Peyer's patch (tissue), 4 donors: ENCODE measurements at regions not wholly inside any gene's neighbourhood (a gene's known extent, or its start where the extent isn't known, plus 50 kb on each side); places are given as distances from the start of the nearest gene placed in this dataset.

Experiments used
- DNase-seq, 3 donors: peaks; one replicate each; pipeline ENCODE4 v3.0.0-alpha.2; 2017 to 2019
- H3K27ac ChIP-seq, 4 donors: fragments of 200-600 bp; sonication (generic); one replicate each; pipeline ENCODE4 v1.5.1; 2016 to 2019
- H3K27me3 ChIP-seq, 2 donors: fragments of 200-600 bp; sonication (generic); one replicate each; pipeline ENCODE4 v1.5.1; 2019
- H3K36me3 ChIP-seq, 3 donors: fragments of 200-600 bp; sonication (generic); one replicate each; pipeline ENCODE4 v1.5.1; 2016 to 2019
- H3K4me1 ChIP-seq, 4 donors: fragments of 200-600 bp; sonication (generic); one replicate each; pipeline ENCODE4 v1.5.1; 2016 to 2019
- H3K4me3 ChIP-seq, 4 donors: fragments of 200-600 bp; sonication (generic); 1 replicate in 3 of 4; 2 replicates in 1 of 4; pipeline ENCODE4 v1.5.1; 2016 to 2019; ENCODE audit warnings: mild to moderate bottlenecking in 1 of 4
- H3K9me3 ChIP-seq, 4 donors: fragments of 200-600 bp; sonication (generic); one replicate each; pipeline ENCODE4 v1.5.1; 2016 to 2019; ENCODE audit warnings: mild to moderate bottlenecking in 1 of 4
- CTCF ChIP-seq, 6 experiments: fragments of 450-650 bp in 4 of 6; fragments of 200-600 bp in 2 of 6; sonication (generic) in 1 of 6; IDR thresholded peaks; one replicate each; pipeline ENCODE4 v1.5.1; 2017 to 2019; ENCODE audit warnings: antibody characterized with exemption in 6 of 6, mild to moderate bottlenecking in 3 of 6, moderate library complexity in 1 of 6
- POLR2A ChIP-seq, 2 donors: fragments of 450-650 bp; IDR thresholded peaks; one replicate each; pipeline ENCODE4 v1.5.1; 2017; ENCODE audit warnings: antibody characterized with exemption in 2 of 2, mild to moderate bottlenecking in 2 of 2, moderate library complexity in 2 of 2

- no peak for DNase-seq
- H3K27ac ChIP-seq = no peak overlapping the region
- no peaks in the 10 kb centered on the region for H3K9me3 ChIP-seq
- H3K36me3 ChIP-seq = no peaks in the 10 kb centered on the region
- no peak for TF ChIP-seq POLR2A (IDR thresholded peaks at IDR 0.05)
- TF ChIP-seq CTCF (IDR thresholded peaks at IDR 0.05) = no peak
- no peak overlapping the region for H3K4me3 ChIP-seq
- H3K4me1 ChIP-seq = no peaks in the 10 kb centered on the region
- no peaks in the 10 kb centered on the region for H3K27me3 ChIP-seq
Measured at GRCh38 chr13:73757481-73758233, 376.5 kb downstream of the KLF12 start.

- Histone ChIP-seq H3K36me3 (no peaks in the 10 kb centered on the region), H3K9me3 (no peaks in the 10 kb centered on the region), H3K27ac (no peak overlapping the region), H3K27me3 (no peaks in the 10 kb centered on the region), H3K4me3 (no peak overlapping the region), H3K4me1 (no peaks in the 10 kb centered on the region)
- no peak for DNase-seq
- TF ChIP-seq POLR2A (IDR thresholded peaks at IDR 0.05) (no peak), CTCF (IDR thresholded peaks at IDR 0.05) (peak; percentile 36 to 85 (median 74))
Measured at GRCh38 chr13:73754727-73755292, 379.4 kb downstream of the KLF12 start.

GRCh38 chr13:73754241-73754640 lies 380.0 kb downstream of the KLF12 start:
- no peaks in the 10 kb centered on the region for H3K9me3 ChIP-seq
- no peak overlapping the region for H3K4me3 ChIP-seq
- TF ChIP-seq POLR2A (IDR thresholded peaks at IDR 0.05) (no peak), CTCF (IDR thresholded peaks at IDR 0.05) (no peak)
- no peaks in the 10 kb centered on the region for H3K36me3 ChIP-seq
- H3K4me1 ChIP-seq = no peaks in the 10 kb centered on the region
- H3K27me3 ChIP-seq = no peaks in the 10 kb centered on the region
- H3K27ac ChIP-seq = no peak overlapping the region
- DNase-seq = no peak

GRCh38 chr13:73751290-73751689 lies 382.9 kb downstream of the KLF12 start:
- TF ChIP-seq POLR2A (IDR thresholded peaks at IDR 0.05) = no peak
- TF ChIP-seq CTCF (IDR thresholded peaks at IDR 0.05) = no peak
- Histone ChIP-seq H3K36me3 (no peaks in the 10 kb centered on the region), H3K4me1 (no peaks in the 10 kb centered on the region), H3K27me3 (no peaks in the 10 kb centered on the region), H3K9me3 (peaks cover 0 to 5% (median 0%) of the 10 kb centered on the region in 4 donors), H3K4me3 (no peak overlapping the region), H3K27ac (no peak overlapping the region)
- no peak for DNase-seq

- no peak for TF ChIP-seq POLR2A (IDR thresholded peaks at IDR 0.05)
- no peak for TF ChIP-seq CTCF (IDR thresholded peaks at IDR 0.05)
- Histone ChIP-seq H3K9me3 (peaks cover 0 to 5% (median 0%) of the 10 kb centered on the region in 4 donors), H3K27me3 (no peaks in the 10 kb centered on the region), H3K4me3 (no peak overlapping the region), H3K27ac (no peak overlapping the region), H3K36me3 (no peaks in the 10 kb centered on the region), H3K4me1 (no peaks in the 10 kb centered on the region)
- no peak for DNase-seq
Measured at GRCh38 chr13:73748404-73748803, 385.8 kb downstream of the KLF12 start.
